HepG2 (cell line): ENCODE measurements at regions not wholly inside any gene's neighbourhood (a gene's known extent, or its start where the extent isn't known, plus 50 kb on each side); places are given as distances from the start of the nearest gene placed in this dataset.

Experiments
- ATAC-seq: fragments of 200-7000 bp; cut with Tn5 transposase; 3 replicates; pipeline ENCODE4 v1.9.1; 2020; ENCODE audit warnings: mild to moderate bottlenecking, moderate library complexity
- BruUV-seq: library from RNA; stranded (reverse); fragments of 400-500 nt; replicated peaks from 2 replicates; lab custom pipeline; 2021; lab: Mats Ljungman, UMichigan
- CTCF ChIA-PET: fragments of 300-600 bp; formaldehyde crosslinking; extraction: SDS; loops from one replicate; lab custom pipeline; 2021; ENCODE audit warnings: low total read pairs, inconsistent platforms, low intra/inter-chr PET ratio; lab: Yijun Ruan, JAX
- POLR2A ChIA-PET: fragments of 350-600 bp; sonication (Branson Sonifier 250); formaldehyde crosslinking; loops from one replicate; lab custom pipeline; 2020; ENCODE audit warnings: antibody characterized with exemption, inconsistent platforms; lab: Yijun Ruan, JAX
- DNase-seq: peaks from one replicate; pipeline ENCODE4 v3.0.0-alpha.2; 2015; ENCODE audit warnings: low spot score
- FAIRE-seq: peaks from 3 replicates; lab custom pipeline; 2011; peaks lifted over from hg19 to GRCh38; lab: Jason Lieb, UNC
- H2AFZ ChIP-seq: one replicate; pipeline ENCODE4 v1.6.1; 2011; ENCODE audit warnings: low read length, inconsistent platforms
- H3K27ac ChIP-seq: fragments of 300-600 bp; 3 replicates; pipeline ENCODE4 v1.8.0; 2011; ENCODE audit warnings: mixed run types, mild to moderate bottlenecking, mixed read lengths, low read length, inconsistent platforms; ENCODE audit not compliant: insufficient read depth; ENCODE audit errors: extremely low read length
- H3K27me3 ChIP-seq, 2 experiments: fragments of 200-600 bp in 1 of 2; 2 replicates in 1 of 2; 3 replicates in 1 of 2; pipeline versions ENCODE4 v1.6.0 to v1.8.0; 2011; ENCODE audit warnings: low read length in 2 of 2, mild to moderate bottlenecking in 2 of 2, moderate library complexity in 2 of 2, inconsistent platforms in 1 of 2; ENCODE audit not compliant: insufficient read depth in 2 of 2, control insufficient read depth in 1 of 2
- H3K36me3 ChIP-seq, 2 experiments: fragments of 200-600 bp in 1 of 2; replicated peaks in 1 of 2; 2 replicates in 1 of 2; 3 replicates in 1 of 2; pipeline versions ENCODE4 v1.5.1 to v1.8.0; 2011; ENCODE audit warnings: low read length in 2 of 2, inconsistent platforms in 1 of 2; ENCODE audit not compliant: insufficient read depth in 2 of 2, control insufficient read depth in 1 of 2
- H3K4me1 ChIP-seq: 2 replicates; pipeline ENCODE4 v1.5.1; 2012; ENCODE audit warnings: low read length, inconsistent platforms; ENCODE audit not compliant: insufficient read depth
- H3K4me2 ChIP-seq: 2 replicates; pipeline ENCODE4 v1.6.0; 2011; ENCODE audit warnings: low read depth, low read length, inconsistent platforms
- H3K4me3 ChIP-seq, 3 experiments: fragments of 200-600 bp in 1 of 3; sonication (generic), shearing (Covaris generic) in 1 of 3; replicated peaks in 1 of 3; 2 replicates each; pipeline ENCODE4 v1.5.1; 2011 to 2016; ENCODE audit warnings: low read length in 3 of 3, inconsistent platforms in 2 of 3, low read depth in 2 of 3, mild to moderate bottlenecking in 2 of 3, control low read depth in 1 of 3, mixed read lengths in 1 of 3; ENCODE audit not compliant: insufficient read depth in 1 of 3
- H3K79me2 ChIP-seq: one replicate; pipeline ENCODE4 v1.6.1; 2011; ENCODE audit warnings: low read length, inconsistent platforms; ENCODE audit not compliant: insufficient read depth
- H3K9ac ChIP-seq: 2 replicates; pipeline ENCODE4 v1.6.0; 2011; ENCODE audit warnings: mild to moderate bottlenecking, low read depth, low read length, inconsistent platforms; ENCODE audit not compliant: insufficient read depth
- H3K9me3 ChIP-seq: 2 replicates; pipeline ENCODE4 v1.5.1; 2012; ENCODE audit warnings: mild to moderate bottlenecking, low read length
- H4K20me1 ChIP-seq: 2 replicates; pipeline ENCODE4 v1.6.0; 2011; ENCODE audit warnings: inconsistent platforms, mild to moderate bottlenecking, low read length, moderate library complexity; ENCODE audit not compliant: insufficient read depth
- HOXA5 ChIP-seq: sonication (generic); formaldehyde crosslinking; IDR thresholded peaks from 2 replicates; pipeline ENCODE4 v1.4.0; 2020; ENCODE audit warnings: missing genetic modification reagents
- HOXA7 ChIP-seq: sonication (generic); formaldehyde crosslinking; IDR thresholded peaks from 2 replicates; pipeline ENCODE4 v1.8.1; 2022; ENCODE audit warnings: mild to moderate bottlenecking, missing genetic modification reagents, moderate library complexity
- KLF16 ChIP-seq, 2 experiments: sonication (generic) in 1 of 2; formaldehyde crosslinking in 1 of 2; IDR thresholded peaks; 2 replicates each; pipeline versions ENCODE4 v1.6.1 to v1.8.0; 2016 to 2023; ENCODE audit warnings: missing genetic modification reagents in 2 of 2, missing compliant biosample characterization in 1 of 2
- KMT2A ChIP-seq: sonication (generic); formaldehyde crosslinking; IDR thresholded peaks from 2 replicates; pipeline ENCODE4 v1.4.0; 2020; ENCODE audit warnings: missing genetic modification reagents
- NR2F1 ChIP-seq, 2 experiments: fragments of 450-650 bp in 1 of 2; formaldehyde crosslinking in 1 of 2; IDR thresholded peaks; 2 replicates each; pipeline versions ENCODE4 v1.5.0 to v1.6.1; 2016 to 2020; ENCODE audit warnings: mild to moderate bottlenecking in 1 of 2, missing compliant biosample characterization in 1 of 2, missing genetic modification reagents in 1 of 2, moderate library complexity in 1 of 2
- RXRB ChIP-seq: IDR thresholded peaks from 2 replicates; pipeline ENCODE4 v1.6.1; 2016; ENCODE audit warnings: borderline replicate concordance, missing genetic modification reagents, missing compliant biosample characterization
- SNRNP70 ChIP-seq: fragments of 200-400 bp; formaldehyde crosslinking; IDR thresholded peaks from 2 replicates; pipeline ENCODE4 v1.6.1; 2017; ENCODE audit warnings: mild to moderate bottlenecking, low read depth, low read length, moderate library complexity
- ZNF24 ChIP-seq: fragments of 450-650 bp; IDR thresholded peaks from 2 replicates; pipeline ENCODE4 v1.6.1; 2017; ENCODE audit warnings: antibody characterized with exemption, mild to moderate bottlenecking
- ZNF468 ChIP-seq: sonication (generic); formaldehyde crosslinking; IDR thresholded peaks from 2 replicates; pipeline ENCODE4 v1.8.0; 2022; ENCODE audit warnings: mild to moderate bottlenecking, moderate library complexity, missing genetic modification reagents
- WGBS: methylation state at CpG from one replicate; pipeline ENCODE4 v1.1.6; 2017; ENCODE audit warnings: low lambda C conversion rate; 5-methylcytosine and 5-hydroxymethylcytosine counted together
- in situ Hi-C: cut with HindIII; loops from 2 replicates; pipeline ENCODE4 v1.10.0; 2017; ENCODE audit warnings: low pct_unique_long_range_greater_than_20kb; ENCODE audit not compliant: extremely low pct_ligation_motif_present
- intact Hi-C: fragments of 100-400 bp; cut with micrococcal nuclease; formaldehyde crosslinking; loops from one replicate; pipeline ENCODE4 v1.10.0; 2022; ENCODE audit not compliant: unreplicated experiment
- TF ChIP-seq, protein P1 (sequence below): sonication (generic); formaldehyde crosslinking; IDR thresholded peaks from 2 replicates; pipeline ENCODE4 v1.4.0; 2020; ENCODE audit warnings: low read depth, mild to moderate bottlenecking, missing genetic modification reagents
- TF ChIP-seq, protein P2 (sequence below): sonication (generic); formaldehyde crosslinking; IDR thresholded peaks from 2 replicates; pipeline ENCODE4 v1.9.0; 2022; ENCODE audit warnings: missing genetic modification reagents, mild to moderate bottlenecking, borderline replicate concordance
- TF ChIP-seq, protein P3 (sequence below), 2 experiments: sonication (generic) in 1 of 2; formaldehyde crosslinking in 1 of 2; IDR thresholded peaks; 2 replicates each; pipeline versions ENCODE4 v1.4.0 to v1.6.1; 2016 to 2020; ENCODE audit warnings: borderline replicate concordance in 1 of 2, low read depth in 1 of 2, mild to moderate bottlenecking in 1 of 2, missing genetic modification reagents in 1 of 2

DNA sequence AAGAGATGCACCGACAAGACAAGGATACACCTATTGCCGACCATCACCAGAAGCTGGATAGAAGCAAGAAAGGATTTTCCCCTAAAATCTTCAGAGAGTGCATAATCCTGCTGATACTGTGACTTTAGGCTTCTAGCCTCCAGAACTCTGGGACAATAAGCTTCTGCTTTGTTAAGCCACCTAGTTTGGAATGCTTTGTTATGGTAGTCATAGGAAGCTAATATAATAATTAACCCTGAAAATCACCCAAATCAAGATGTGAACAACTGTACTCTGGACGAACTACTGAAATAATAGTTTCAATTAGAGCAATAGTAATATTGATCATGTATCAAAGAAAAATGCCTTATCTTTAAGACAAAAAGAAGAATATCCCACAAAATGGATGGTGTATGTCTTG lies 524.6 kb downstream of the EFNB2 start:
- Histone ChIP-seq H4K20me1 (no peaks in the 10 kb centered on the region), H3K4me3 (no peak overlapping the region), H3K4me2 (no peak overlapping the region), H3K27ac (no peak overlapping the region), H2AFZ (no peak overlapping the region), H3K9me3 (peaks cover 5% of the 10 kb centered on the region; the same call in 1 of the 2 replicates), H3K4me1 (no peaks in the 10 kb centered on the region), H3K79me2 (no peaks in the 10 kb centered on the region), H3K36me3 (no peaks in the 10 kb centered on the region), H3K9ac (no peak overlapping the region), H3K27me3 (no peaks in the 10 kb centered on the region)
- no peak for ATAC-seq
- TF ChIP-seq, protein P1, sequence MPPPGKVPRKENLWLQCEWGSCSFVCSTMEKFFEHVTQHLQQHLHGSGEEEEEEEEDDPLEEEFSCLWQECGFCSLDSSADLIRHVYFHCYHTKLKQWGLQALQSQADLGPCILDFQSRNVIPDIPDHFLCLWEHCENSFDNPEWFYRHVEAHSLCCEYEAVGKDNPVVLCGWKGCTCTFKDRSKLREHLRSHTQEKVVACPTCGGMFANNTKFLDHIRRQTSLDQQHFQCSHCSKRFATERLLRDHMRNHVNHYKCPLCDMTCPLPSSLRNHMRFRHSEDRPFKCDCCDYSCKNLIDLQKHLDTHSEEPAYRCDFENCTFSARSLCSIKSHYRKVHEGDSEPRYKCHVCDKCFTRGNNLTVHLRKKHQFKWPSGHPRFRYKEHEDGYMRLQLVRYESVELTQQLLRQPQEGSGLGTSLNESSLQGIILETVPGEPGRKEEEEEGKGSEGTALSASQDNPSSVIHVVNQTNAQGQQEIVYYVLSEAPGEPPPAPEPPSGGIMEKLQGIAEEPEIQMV = no peak
- no peak for TF ChIP-seq HOXA5 (CRISPR knock-in tag)
- no peak for TF ChIP-seq SNRNP70
- TF ChIP-seq ZNF468 = no peak
- no peak for TF ChIP-seq ZNF24
- TF ChIP-seq HOXA7 (CRISPR knock-in tag) = no peak
- TF ChIP-seq, protein P2, sequence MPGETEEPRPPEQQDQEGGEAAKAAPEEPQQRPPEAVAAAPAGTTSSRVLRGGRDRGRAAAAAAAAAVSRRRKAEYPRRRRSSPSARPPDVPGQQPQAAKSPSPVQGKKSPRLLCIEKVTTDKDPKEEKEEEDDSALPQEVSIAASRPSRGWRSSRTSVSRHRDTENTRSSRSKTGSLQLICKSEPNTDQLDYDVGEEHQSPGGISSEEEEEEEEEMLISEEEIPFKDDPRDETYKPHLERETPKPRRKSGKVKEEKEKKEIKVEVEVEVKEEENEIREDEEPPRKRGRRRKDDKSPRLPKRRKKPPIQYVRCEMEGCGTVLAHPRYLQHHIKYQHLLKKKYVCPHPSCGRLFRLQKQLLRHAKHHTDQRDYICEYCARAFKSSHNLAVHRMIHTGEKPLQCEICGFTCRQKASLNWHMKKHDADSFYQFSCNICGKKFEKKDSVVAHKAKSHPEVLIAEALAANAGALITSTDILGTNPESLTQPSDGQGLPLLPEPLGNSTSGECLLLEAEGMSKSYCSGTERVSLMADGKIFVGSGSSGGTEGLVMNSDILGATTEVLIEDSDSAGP (CRISPR knock-in tag) = no peak
- no peak for TF ChIP-seq KLF16 (CRISPR knock-in tag; IDR thresholded peaks at IDR 0.05)
- TF ChIP-seq RXRB (CRISPR knock-in tag) = no peak
- TF ChIP-seq, protein P3, sequence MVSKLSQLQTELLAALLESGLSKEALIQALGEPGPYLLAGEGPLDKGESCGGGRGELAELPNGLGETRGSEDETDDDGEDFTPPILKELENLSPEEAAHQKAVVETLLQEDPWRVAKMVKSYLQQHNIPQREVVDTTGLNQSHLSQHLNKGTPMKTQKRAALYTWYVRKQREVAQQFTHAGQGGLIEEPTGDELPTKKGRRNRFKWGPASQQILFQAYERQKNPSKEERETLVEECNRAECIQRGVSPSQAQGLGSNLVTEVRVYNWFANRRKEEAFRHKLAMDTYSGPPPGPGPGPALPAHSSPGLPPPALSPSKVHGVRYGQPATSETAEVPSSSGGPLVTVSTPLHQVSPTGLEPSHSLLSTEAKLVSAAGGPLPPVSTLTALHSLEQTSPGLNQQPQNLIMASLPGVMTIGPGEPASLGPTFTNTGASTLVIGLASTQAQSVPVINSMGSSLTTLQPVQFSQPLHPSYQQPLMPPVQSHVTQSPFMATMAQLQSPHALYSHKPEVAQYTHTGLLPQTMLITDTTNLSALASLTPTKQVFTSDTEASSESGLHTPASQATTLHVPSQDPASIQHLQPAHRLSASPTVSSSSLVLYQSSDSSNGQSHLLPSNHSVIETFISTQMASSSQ (IDR thresholded peaks at IDR 0.05; ENCODE audit: low read depth) = no peak
- TF ChIP-seq, protein P3 (CRISPR knock-in tag; IDR thresholded peaks at IDR 0.05; ENCODE audit: borderline replicate concordance) = no peak
- no peak for TF ChIP-seq KMT2A
- no peak for TF ChIP-seq NR2F1 (CRISPR knock-in tag; IDR thresholded peaks at IDR 0.05)
- intact Hi-C loops (no loop called here), in situ Hi-C loops (no loop called here)
- no peak for FAIRE-seq
- WGBS = 15% methylated on average over 3 of the region's 3 CpGs
- BruUV-seq = no TSS peak
- DNase-seq = no peak
- CTCF ChIA-PET = no interaction called here
- POLR2A ChIA-PET = no interaction called here
